Body of pancreas (tissue), 4 donors: ENCODE measurements at regions not wholly inside any gene's neighbourhood (a gene's known extent, or its start where the extent isn't known, plus 50 kb on each side); places are given as distances from the start of the nearest gene placed in this dataset.

Experiments used
- ATAC-seq: fragments of 150-250 bp; one replicate; pipeline ENCODE4 v1.9.1; 2016
- DNase-seq, 4 donors: peaks; one replicate each; pipeline ENCODE4 v3.0.0-alpha.2; 2019
- H3K27ac ChIP-seq, 4 donors: fragments of 200-600 bp; sonication (generic); 1 replicate in 3 of 4; 2 replicates in 1 of 4; pipeline versions ENCODE4 v1.5.1 to v1.6.1; 2016 to 2019; ENCODE audit warnings: mild to moderate bottlenecking in 1 of 4, mixed read lengths in 1 of 4, moderate library complexity in 1 of 4
- H3K27me3 ChIP-seq, 2 donors: fragments of 200-600 bp; sonication (generic); one replicate each; pipeline ENCODE4 v1.6.0; 2016; ENCODE audit warnings: mild to moderate bottlenecking in 1 of 2
- H3K36me3 ChIP-seq, 2 donors: fragments of 200-600 bp; sonication (generic); replicated peaks in 1 of 2; 2 replicates each; pipeline ENCODE4 v1.5.1; 2016; ENCODE audit warnings: low read depth in 2 of 2; ENCODE audit not compliant: insufficient read depth in 1 of 2
- H3K4me1 ChIP-seq: fragments of 200-600 bp; sonication (generic); one replicate; pipeline ENCODE4 v1.6.0; 2016
- H3K4me3 ChIP-seq, 2 donors: fragments of 200-600 bp; sonication (generic); 1 replicate in 1 of 2; 2 replicates in 1 of 2; pipeline ENCODE4 v1.5.1; 2016 to 2019
- H3K9me3 ChIP-seq, 3 donors: fragments of 200-600 bp; sonication (generic); 1 replicate in 2 of 3; 2 replicates in 1 of 3; pipeline ENCODE4 v1.5.1; 2016
- POLR2A ChIP-seq, 3 donors: fragments of 450-650 bp; IDR thresholded peaks; one replicate each; pipeline ENCODE4 v1.6.1; 2016; ENCODE audit warnings: antibody characterized with exemption in 3 of 3, mild to moderate bottlenecking in 2 of 3
- WGBS, 2 donors: methylation state at CpG; one replicate each; pipeline ENCODE4 v1.1.5; 2017; 5-methylcytosine and 5-hydroxymethylcytosine counted together
- intact Hi-C: fragments of 100-400 bp; cut with DNase I; formaldehyde crosslinking; loops from one replicate; pipeline ENCODE4 v1.15.1; 2023
- TF ChIP-seq, protein P1 (sequence below), 7 experiments: fragments of 450-650 bp in 4 of 7; fragments of 200-600 bp in 3 of 7; sonication (generic) in 3 of 7; IDR thresholded peaks; one replicate each; pipeline ENCODE4 v1.5.1; 2016 to 2019; ENCODE audit warnings: antibody characterized with exemption in 7 of 7

DNA sequence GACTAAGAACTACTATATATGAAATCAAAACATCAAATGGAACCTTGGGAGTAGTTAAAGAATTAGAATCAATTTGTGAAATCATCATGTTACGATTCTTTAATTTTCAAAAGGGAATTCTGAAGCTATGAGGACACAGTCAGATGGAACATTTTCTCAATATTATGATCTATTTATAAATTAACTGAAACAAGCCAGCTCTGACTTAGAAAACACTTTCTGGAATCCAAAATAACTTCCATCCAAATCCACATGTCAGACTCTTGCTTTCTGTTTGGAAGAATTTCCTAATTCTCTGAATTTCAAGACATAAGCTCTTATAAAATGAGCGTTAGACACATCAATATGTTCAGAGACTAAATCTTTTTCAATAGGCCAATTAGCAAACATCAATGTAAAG is 737.7 kb upstream of the SOX9 start:
- TF ChIP-seq, protein P1, sequence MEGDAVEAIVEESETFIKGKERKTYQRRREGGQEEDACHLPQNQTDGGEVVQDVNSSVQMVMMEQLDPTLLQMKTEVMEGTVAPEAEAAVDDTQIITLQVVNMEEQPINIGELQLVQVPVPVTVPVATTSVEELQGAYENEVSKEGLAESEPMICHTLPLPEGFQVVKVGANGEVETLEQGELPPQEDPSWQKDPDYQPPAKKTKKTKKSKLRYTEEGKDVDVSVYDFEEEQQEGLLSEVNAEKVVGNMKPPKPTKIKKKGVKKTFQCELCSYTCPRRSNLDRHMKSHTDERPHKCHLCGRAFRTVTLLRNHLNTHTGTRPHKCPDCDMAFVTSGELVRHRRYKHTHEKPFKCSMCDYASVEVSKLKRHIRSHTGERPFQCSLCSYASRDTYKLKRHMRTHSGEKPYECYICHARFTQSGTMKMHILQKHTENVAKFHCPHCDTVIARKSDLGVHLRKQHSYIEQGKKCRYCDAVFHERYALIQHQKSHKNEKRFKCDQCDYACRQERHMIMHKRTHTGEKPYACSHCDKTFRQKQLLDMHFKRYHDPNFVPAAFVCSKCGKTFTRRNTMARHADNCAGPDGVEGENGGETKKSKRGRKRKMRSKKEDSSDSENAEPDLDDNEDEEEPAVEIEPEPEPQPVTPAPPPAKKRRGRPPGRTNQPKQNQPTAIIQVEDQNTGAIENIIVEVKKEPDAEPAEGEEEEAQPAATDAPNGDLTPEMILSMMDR (IDR thresholded peaks at IDR 0.05), result no peak
- TF ChIP-seq POLR2A (IDR thresholded peaks at IDR 0.05), result no peak
- DNase-seq (no peak), ATAC-seq (no peak)
- no peaks in the 10 kb centered on the region for H3K4me1 ChIP-seq
- H3K27me3 ChIP-seq, result no peaks in the 10 kb centered on the region
- H3K4me3 ChIP-seq, result no peak overlapping the region
- H3K36me3 ChIP-seq, result no peaks in the 10 kb centered on the region
- WGBS, 2 donors, result 91 to 96% methylated on average over 2 of the region's 2 CpGs
- intact Hi-C loops, result no loop called here
- no peak overlapping the region for H3K27ac ChIP-seq
- no peaks in the 10 kb centered on the region for H3K9me3 ChIP-seq

DNA sequence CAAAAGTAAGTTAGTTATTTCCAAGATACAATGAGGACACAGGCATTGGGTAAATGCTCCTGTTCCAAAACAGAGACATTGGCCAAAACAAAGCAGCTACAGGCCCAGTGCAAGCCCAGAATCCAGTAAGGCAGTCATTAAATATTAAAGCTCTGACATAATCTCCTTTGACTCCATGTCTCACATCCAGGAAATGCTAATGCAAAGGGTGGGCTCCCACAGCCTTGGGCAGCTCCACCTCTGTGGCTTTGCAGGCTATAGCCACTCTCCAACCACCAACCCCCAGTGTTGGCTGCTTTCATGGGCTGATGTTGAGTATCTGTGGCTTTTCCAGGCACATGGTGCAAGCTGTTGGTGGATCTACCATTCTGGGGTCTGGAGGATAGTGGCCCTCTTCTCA is 733.4 kb upstream of the SOX9 start:
- DNase-seq (no peak), ATAC-seq (no peak)
- no peak overlapping the region for H3K4me3 ChIP-seq
- intact Hi-C loops, result no loop called here
- no peaks in the 10 kb centered on the region for H3K27me3 ChIP-seq
- H3K27ac ChIP-seq, result no peak overlapping the region
- H3K36me3 ChIP-seq, result no peaks in the 10 kb centered on the region
- H3K9me3 ChIP-seq, result no peaks in the 10 kb centered on the region
- TF ChIP-seq, protein P1 (IDR thresholded peaks at IDR 0.05), result no peak
- TF ChIP-seq POLR2A (IDR thresholded peaks at IDR 0.05), result no peak
- H3K4me1 ChIP-seq, result no peaks in the 10 kb centered on the region

DNA sequence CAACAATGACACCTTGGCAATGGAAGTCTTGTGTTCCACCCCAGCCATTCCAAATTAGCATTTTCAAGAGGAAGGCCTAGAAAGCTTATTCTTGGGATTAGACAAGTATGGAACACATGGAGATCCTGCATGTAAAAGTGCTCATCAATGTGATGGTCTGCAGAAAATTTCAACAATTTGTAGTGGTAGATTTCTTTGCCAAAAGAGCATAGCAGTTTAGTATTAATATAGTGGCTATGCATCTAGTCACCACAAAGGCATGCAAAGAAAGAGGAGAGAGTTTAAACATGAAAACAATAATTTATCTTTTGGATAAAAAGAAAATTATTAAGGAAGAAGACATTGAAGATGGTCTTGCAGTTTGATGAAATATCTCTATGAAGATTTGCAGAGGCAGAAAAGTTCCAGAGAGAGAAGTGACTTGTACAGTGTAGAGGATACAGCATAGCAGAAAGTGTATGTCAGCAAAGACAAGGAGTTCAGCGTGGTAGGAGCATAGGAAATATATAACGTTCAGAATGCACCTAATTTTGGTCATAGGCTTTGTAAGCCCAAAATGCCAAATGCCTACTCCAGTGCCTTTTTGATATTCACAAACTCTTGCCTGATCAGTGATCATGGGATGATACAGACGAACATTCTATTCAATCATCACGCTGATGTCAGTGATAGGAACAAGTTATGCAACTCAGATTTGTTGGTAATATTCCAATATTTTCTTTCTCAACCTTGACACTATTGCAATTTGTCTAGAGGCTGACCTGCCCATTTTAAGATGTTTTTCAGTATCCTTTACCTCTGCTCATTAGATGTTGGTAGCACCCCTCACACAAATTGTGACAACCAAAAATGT is 727.9 kb upstream of the SOX9 start:
- DNase-seq (no peak), ATAC-seq (no peak)
- H3K4me1 ChIP-seq, result no peaks in the 10 kb centered on the region
- no peaks in the 10 kb centered on the region for H3K36me3 ChIP-seq
- TF ChIP-seq, protein P1 (IDR thresholded peaks at IDR 0.05), result no peak
- no peak for TF ChIP-seq POLR2A (IDR thresholded peaks at IDR 0.05)
- no peak overlapping the region for H3K4me3 ChIP-seq
- H3K27me3 ChIP-seq, result no peaks in the 10 kb centered on the region
- intact Hi-C loops, result no loop called here
- H3K27ac ChIP-seq, result no peak overlapping the region
- no peaks in the 10 kb centered on the region for H3K9me3 ChIP-seq
- 63 to 78% methylated on average over 4 of the region's 4 CpGs for WGBS, 2 donors

DNA sequence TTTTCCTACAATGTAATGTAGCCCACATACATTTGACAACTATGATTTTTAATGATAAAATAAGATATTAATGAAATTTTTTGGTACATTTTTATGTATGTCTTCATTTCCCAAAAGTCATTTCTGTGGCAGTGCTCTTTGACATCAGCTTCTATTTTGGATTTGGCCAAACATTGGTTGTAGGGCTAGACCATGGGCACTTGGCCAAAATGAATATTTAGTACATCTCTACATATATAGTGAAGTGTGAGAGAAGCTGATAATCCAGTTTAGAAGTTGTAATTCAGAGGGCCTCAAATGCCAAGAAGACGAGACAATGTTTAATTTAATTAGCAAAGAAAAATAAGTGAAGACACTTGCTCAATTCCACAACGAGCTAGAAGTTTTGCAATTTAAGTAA is 724.9 kb upstream of the SOX9 start:
- H3K4me3 ChIP-seq, result no peak overlapping the region
- H3K27me3 ChIP-seq, result no peaks in the 10 kb centered on the region
- ATAC-seq (no peak), DNase-seq (no peak)
- intact Hi-C loops, result no loop called here
- WGBS, 2 donors, result 62 to 63% methylated on average over 2 of the region's 2 CpGs
- no peaks in the 10 kb centered on the region for H3K9me3 ChIP-seq
- H3K4me1 ChIP-seq, result no peaks in the 10 kb centered on the region
- TF ChIP-seq, protein P1 (IDR thresholded peaks at IDR 0.05), result no peak
- TF ChIP-seq POLR2A (IDR thresholded peaks at IDR 0.05), result no peak
- no peak overlapping the region for H3K27ac ChIP-seq
- no peaks in the 10 kb centered on the region for H3K36me3 ChIP-seq

DNA sequence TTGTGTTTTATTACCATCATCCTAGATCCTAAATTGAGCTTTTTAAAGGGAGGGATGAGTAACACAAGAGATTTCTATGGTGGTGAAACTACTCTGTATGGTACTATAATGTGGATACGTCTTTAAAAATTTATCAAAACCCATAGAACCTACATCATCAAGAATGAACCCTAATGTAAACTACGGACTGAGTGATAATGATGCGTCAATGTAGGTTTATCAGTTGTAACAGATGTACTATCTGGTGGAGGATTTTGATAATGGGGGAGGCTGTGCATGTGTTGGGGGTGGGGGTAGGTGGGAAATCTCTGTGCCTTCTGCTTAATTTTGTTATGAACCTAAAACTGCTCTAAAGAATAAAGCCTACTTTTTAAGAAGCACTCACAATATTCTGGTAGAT is 724.1 kb upstream of the SOX9 start:
- DNase-seq (no peak), ATAC-seq (no peak)
- H3K4me3 ChIP-seq, result no peak overlapping the region
- 58 to 69% methylated on average over 3 of the region's 3 CpGs for WGBS, 2 donors
- no peaks in the 10 kb centered on the region for H3K36me3 ChIP-seq
- no peaks in the 10 kb centered on the region for H3K4me1 ChIP-seq
- no peak overlapping the region for H3K27ac ChIP-seq
- H3K27me3 ChIP-seq, result no peaks in the 10 kb centered on the region
- H3K9me3 ChIP-seq, result no peaks in the 10 kb centered on the region
- TF ChIP-seq, protein P1 (IDR thresholded peaks at IDR 0.05), result no peak
- no peak for TF ChIP-seq POLR2A (IDR thresholded peaks at IDR 0.05)
- intact Hi-C loops, result no loop called here
